ENCODE measurements at regions not wholly inside any gene's neighbourhood (a gene's known extent, or its start where the extent isn't known, plus 50 kb on each side); places are given as distances from the start of the nearest gene placed in this dataset.
"Not testable (repeated sequence)": the region's sequence is repeated elsewhere in the genome, so short reads cannot be mapped to it uniquely, and the experiment has no call there.

DNA sequence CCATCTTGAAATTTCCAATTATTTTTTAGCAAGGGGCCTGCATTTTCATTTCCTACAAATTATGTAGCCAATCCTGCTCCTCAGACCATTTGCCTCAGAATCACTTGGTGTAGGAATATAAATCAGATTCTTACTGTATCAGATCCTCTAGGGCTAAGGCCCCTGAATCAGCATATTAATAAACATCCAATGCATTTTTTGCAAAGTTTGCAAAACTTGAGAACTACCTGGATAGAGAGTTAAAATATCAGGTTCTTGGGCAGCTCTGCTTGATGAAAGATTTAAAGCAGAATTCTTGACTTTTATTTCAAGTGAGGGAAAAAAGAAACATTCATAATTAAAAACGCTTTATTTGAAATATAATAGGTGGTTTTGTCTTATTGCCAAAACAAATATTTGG lies 82.2 kb upstream of the MAN1A1 start:
- H3K36me3 ChIP-seq: no peaks in the 10 kb centered on the region
- TF ChIP-seq, protein P1, sequence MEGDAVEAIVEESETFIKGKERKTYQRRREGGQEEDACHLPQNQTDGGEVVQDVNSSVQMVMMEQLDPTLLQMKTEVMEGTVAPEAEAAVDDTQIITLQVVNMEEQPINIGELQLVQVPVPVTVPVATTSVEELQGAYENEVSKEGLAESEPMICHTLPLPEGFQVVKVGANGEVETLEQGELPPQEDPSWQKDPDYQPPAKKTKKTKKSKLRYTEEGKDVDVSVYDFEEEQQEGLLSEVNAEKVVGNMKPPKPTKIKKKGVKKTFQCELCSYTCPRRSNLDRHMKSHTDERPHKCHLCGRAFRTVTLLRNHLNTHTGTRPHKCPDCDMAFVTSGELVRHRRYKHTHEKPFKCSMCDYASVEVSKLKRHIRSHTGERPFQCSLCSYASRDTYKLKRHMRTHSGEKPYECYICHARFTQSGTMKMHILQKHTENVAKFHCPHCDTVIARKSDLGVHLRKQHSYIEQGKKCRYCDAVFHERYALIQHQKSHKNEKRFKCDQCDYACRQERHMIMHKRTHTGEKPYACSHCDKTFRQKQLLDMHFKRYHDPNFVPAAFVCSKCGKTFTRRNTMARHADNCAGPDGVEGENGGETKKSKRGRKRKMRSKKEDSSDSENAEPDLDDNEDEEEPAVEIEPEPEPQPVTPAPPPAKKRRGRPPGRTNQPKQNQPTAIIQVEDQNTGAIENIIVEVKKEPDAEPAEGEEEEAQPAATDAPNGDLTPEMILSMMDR (IDR thresholded peaks at IDR 0.05): no peak
- no peak for TF ChIP-seq POLR2A (IDR thresholded peaks at IDR 0.05)
- H3K27ac ChIP-seq: no peak overlapping the region
- intact Hi-C loops (cut with DNase I; ENCODE audit: low total_unique reads): no loop called here
- no peak for DNase-seq
- H3K4me1 ChIP-seq: no peaks in the 10 kb centered on the region
- no peak overlapping the region for H3K4me3 ChIP-seq
- H3K9me3 ChIP-seq: no peaks in the 10 kb centered on the region
- H3K27me3 ChIP-seq: no peaks in the 10 kb centered on the region

DNA sequence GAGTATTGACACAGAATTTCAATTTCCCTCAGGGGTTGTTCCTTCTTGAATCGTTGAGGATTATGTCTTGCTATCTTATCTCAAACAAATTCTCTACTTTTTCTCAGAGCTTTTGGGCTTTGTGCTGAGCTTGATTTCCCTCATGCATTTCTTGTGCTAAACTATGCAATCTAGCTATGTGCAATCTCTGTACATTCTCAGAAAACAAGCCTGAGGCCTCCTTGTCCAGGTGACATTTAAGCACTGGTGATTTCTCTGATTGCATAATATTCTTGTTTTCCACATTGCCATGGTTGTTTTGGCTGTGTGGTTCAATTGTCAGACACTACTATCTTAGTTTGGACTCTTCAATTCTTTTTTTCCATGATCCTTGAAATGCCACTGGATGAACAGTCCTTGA lies 81.2 kb upstream of the MAN1A1 start:
- H3K9me3 ChIP-seq: no peaks in the 10 kb centered on the region

DNA sequence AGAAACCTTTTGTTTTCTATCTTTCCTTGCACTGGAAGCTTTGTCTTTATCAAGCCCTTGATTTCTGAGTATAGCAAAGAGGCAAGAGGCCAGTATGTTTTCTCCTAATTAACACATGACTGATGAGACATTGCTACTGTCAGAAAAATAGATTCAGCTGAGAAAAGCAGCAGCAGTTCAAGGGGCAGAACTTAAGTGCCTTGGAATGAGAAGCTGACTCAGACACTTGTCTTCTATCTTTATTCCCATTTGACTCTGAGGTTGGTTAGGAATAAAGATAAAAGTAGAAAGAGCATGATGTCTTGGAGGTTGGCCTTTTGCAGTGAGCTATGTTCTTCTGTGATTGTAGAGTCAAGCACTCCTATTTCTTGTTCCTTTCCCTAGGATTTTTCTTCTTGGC lies 79.1 kb upstream of the MAN1A1 start:
- H3K4me3 ChIP-seq: no peak overlapping the region
- no peaks in the 10 kb centered on the region for H3K9me3 ChIP-seq
- intact Hi-C loops (cut with DNase I; ENCODE audit: low total_unique reads): no loop called here
- no peak overlapping the region for H3K27ac ChIP-seq
- no peaks in the 10 kb centered on the region for H3K4me1 ChIP-seq
- DNase-seq: no peak
- TF ChIP-seq, protein P1 (IDR thresholded peaks at IDR 0.05): no peak
- TF ChIP-seq POLR2A (IDR thresholded peaks at IDR 0.05): no peak
- no peaks in the 10 kb centered on the region for H3K36me3 ChIP-seq
- no peaks in the 10 kb centered on the region for H3K27me3 ChIP-seq

More for the DNA sequence above, 81.2 kb upstream of the MAN1A1 start:
- H3K36me3 ChIP-seq: no peaks in the 10 kb centered on the region
- no peaks in the 10 kb centered on the region for H3K27me3 ChIP-seq
- H3K27ac ChIP-seq: no peak overlapping the region
- intact Hi-C loops (cut with DNase I; ENCODE audit: low total_unique reads): no loop called here
- H3K4me1 ChIP-seq: no peaks in the 10 kb centered on the region
- DNase-seq: no peak
- H3K4me3 ChIP-seq: no peak overlapping the region
- TF ChIP-seq, protein P1 (IDR thresholded peaks at IDR 0.05): no peak
- no peak for TF ChIP-seq POLR2A (IDR thresholded peaks at IDR 0.05)

DNA sequence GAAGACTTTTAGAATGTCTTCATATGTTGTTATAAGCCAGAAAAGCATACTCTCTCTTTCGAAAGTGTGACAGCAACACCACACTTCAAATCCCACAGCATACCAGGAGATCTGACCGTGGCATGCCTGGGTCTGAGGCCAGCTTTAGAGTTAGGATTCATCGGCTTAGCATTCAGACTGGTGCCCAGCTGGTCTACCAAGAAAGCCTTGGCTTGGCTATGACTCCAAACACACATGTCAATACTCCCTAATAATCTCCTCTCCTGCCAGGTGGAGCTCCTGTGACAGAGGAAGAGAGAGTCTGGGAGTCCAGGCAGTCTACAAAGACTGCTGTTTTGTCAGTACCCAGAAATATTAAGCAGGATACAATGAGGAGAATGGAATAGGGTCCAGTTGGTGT lies 77.1 kb upstream of the MAN1A1 start:
- Histone ChIP-seq H3K4me3 (no peak overlapping the region), H3K9me3 (no peaks in the 10 kb centered on the region), H3K4me1 (no peaks in the 10 kb centered on the region), H3K36me3 (no peaks in the 10 kb centered on the region), H3K27me3 (no peaks in the 10 kb centered on the region), H3K27ac (no peak overlapping the region)
- DNase-seq: no peak
- intact Hi-C loops (cut with DNase I; ENCODE audit: low total_unique reads): no loop called here
- TF ChIP-seq, protein P1 (IDR thresholded peaks at IDR 0.05): no peak
- no peak for TF ChIP-seq POLR2A (IDR thresholded peaks at IDR 0.05)

DNA sequence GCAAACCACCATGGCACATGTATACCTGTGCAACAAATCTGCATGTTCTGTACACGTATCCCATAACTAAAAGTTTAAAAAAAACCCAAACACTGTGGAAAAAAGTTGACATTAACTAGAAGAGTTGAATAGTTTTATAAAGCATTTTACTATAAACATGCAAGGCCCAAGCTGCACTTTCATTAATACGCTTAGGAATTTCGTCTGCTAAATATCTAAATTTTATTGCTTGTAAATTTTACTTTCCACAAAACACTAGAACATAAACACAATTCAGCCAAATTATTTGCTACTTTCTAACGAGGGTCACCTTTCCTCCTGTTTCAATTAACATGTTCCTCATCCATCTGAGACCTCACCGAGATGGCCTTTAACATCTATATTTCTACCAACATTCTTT lies 74.4 kb upstream of the MAN1A1 start:
- H3K27ac ChIP-seq: no peak overlapping the region
- no peaks in the 10 kb centered on the region for H3K36me3 ChIP-seq
- H3K4me1 ChIP-seq: no peaks in the 10 kb centered on the region
- H3K9me3 ChIP-seq: no peaks in the 10 kb centered on the region
- no peak overlapping the region for H3K4me3 ChIP-seq
- no peak for DNase-seq
- no peaks in the 10 kb centered on the region for H3K27me3 ChIP-seq
- TF ChIP-seq, protein P1 (IDR thresholded peaks at IDR 0.05): no peak
- no peak for TF ChIP-seq POLR2A (IDR thresholded peaks at IDR 0.05)
- intact Hi-C loops (cut with DNase I; ENCODE audit: low total_unique reads): no loop called here

DNA sequence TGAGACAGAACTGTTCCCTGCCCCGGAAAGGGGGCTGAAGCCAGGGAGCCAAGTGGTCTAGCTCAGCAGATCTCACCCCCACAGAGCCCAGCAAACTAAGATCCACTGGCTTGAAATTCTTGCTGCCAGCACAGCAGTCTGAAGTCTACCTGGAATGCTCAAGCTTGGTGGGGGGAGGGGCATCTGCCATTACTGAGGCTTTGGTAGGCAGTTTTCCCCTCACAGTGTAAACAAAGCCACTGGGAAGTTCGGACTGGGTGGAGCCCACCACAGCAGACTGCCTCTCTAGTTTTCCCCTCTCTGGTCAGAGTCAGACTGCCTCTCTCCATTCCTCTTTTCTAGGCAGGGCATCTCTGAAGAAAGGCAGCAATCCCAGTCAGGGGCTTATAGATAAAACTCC lies 68.5 kb upstream of the MAN1A1 start:
- DNase-seq; intact Hi-C loops (cut with DNase I; ENCODE audit: low total_unique reads); H3K27ac ChIP-seq; H3K27me3 ChIP-seq; H3K4me3 ChIP-seq; H3K4me1 ChIP-seq; H3K9me3 ChIP-seq; H3K36me3 ChIP-seq: not testable (repeated sequence)

All from uterus (tissue), 3 donors.